Tibial artery (tissue), 4 donors: ENCODE measurements at regions not wholly inside any gene's neighbourhood (a gene's known extent, or its start where the extent isn't known, plus 50 kb on each side); places are given as distances from the start of the nearest gene placed in this dataset.

Experiments used
- DNase-seq, 2 donors: peaks; one replicate each; pipeline ENCODE4 v3.0.0-alpha.2; 2019
- H3K27ac ChIP-seq, 2 donors: fragments of 200-600 bp; sonication (generic) in 1 of 2; 1 replicate in 1 of 2; 2 replicates in 1 of 2; pipeline ENCODE4 v1.5.1; 2018 to 2019; ENCODE audit warnings: mild to moderate bottlenecking in 1 of 2
- H3K27me3 ChIP-seq, 2 donors: fragments of 200-600 bp; sonication (generic) in 1 of 2; one replicate each; pipeline versions ENCODE4 v1.5.1 to v1.6.0; 2016 to 2019
- H3K36me3 ChIP-seq, 3 donors: fragments of 200-600 bp; sonication (generic) in 2 of 3; one replicate each; pipeline ENCODE4 v1.5.1; 2016 to 2019; ENCODE audit warnings: mild to moderate bottlenecking in 2 of 3
- H3K4me1 ChIP-seq, 4 donors: fragments of 200-600 bp; sonication (generic) in 2 of 4; 1 replicate in 3 of 4; 2 replicates in 1 of 4; pipeline ENCODE4 v1.5.1; 2016 to 2019
- H3K4me3 ChIP-seq, 2 donors: fragments of 200-600 bp; sonication (generic) in 1 of 2; 1 replicate in 1 of 2; 2 replicates in 1 of 2; pipeline ENCODE4 v1.5.1; 2018 to 2019; ENCODE audit warnings: mild to moderate bottlenecking in 2 of 2
- H3K9me3 ChIP-seq, 3 donors: fragments of 200-600 bp; sonication (generic) in 1 of 3; one replicate each; pipeline ENCODE4 v1.5.1; 2016 to 2019
- CTCF ChIP-seq, 2 experiments: fragments of 200-600 bp in 1 of 2; fragments of 450-650 bp in 1 of 2; IDR thresholded peaks; one replicate each; pipeline ENCODE4 v1.5.1; 2017 to 2019; ENCODE audit warnings: antibody characterized with exemption in 2 of 2, mild to moderate bottlenecking in 1 of 2, moderate library complexity in 1 of 2
- intact Hi-C: fragments of 100-400 bp; cut with DNase I; formaldehyde crosslinking; loops from one replicate; pipeline ENCODE4 v1.15.0; 2023; ENCODE audit warnings: low total_unique reads

GRCh38 chr9:90999425-91000397 is 198.1 kb downstream of the SYK start:
- no peaks in the 10 kb centered on the region for H3K9me3 ChIP-seq
- TF ChIP-seq CTCF (IDR thresholded peaks at IDR 0.05) = no peak
- no peaks in the 10 kb centered on the region for H3K27me3 ChIP-seq
- H3K36me3 ChIP-seq = no peaks in the 10 kb centered on the region
- H3K27ac ChIP-seq = no peak overlapping the region
- no peak overlapping the region for H3K4me3 ChIP-seq
- intact Hi-C loops = no loop called here
- DNase-seq = no peak
- H3K4me1 ChIP-seq = no peaks in the 10 kb centered on the region

GRCh38 chr9:91001146-91001611 is 199.6 kb downstream of the SYK start:
- no peaks in the 10 kb centered on the region for H3K4me1 ChIP-seq
- no peak for TF ChIP-seq CTCF (IDR thresholded peaks at IDR 0.05)
- no peaks in the 10 kb centered on the region for H3K9me3 ChIP-seq
- H3K27ac ChIP-seq = no peak overlapping the region
- intact Hi-C loops = no loop called here
- H3K36me3 ChIP-seq = no peaks in the 10 kb centered on the region
- H3K4me3 ChIP-seq = no peak overlapping the region
- no peaks in the 10 kb centered on the region for H3K27me3 ChIP-seq
- no peak for DNase-seq

- DNase-seq = no peak
- Histone ChIP-seq H3K27me3 (no peaks in the 10 kb centered on the region), H3K27ac (no peak overlapping the region), H3K9me3 (no peaks in the 10 kb centered on the region), H3K4me3 (no peak overlapping the region), H3K4me1 (no peaks in the 10 kb centered on the region), H3K36me3 (no peaks in the 10 kb centered on the region)
- no peak for TF ChIP-seq CTCF (IDR thresholded peaks at IDR 0.05)
- intact Hi-C loops = no loop called here
Measured at GRCh38 chr9:91004484-91004883, 202.9 kb downstream of the SYK start.

GRCh38 chr9:91004992-91005391 is 203.4 kb downstream of the SYK start:
- intact Hi-C loops = no loop called here
- no peaks in the 10 kb centered on the region for H3K9me3 ChIP-seq
- H3K27ac ChIP-seq = no peak overlapping the region
- no peaks in the 10 kb centered on the region for H3K27me3 ChIP-seq
- no peaks in the 10 kb centered on the region for H3K4me1 ChIP-seq
- DNase-seq = no peak
- TF ChIP-seq CTCF (IDR thresholded peaks at IDR 0.05) = no peak
- H3K36me3 ChIP-seq = no peaks in the 10 kb centered on the region
- H3K4me3 ChIP-seq = no peak overlapping the region

- intact Hi-C loops = no loop called here
- DNase-seq = no peak
- TF ChIP-seq CTCF (IDR thresholded peaks at IDR 0.05) = no peak
Measured at GRCh38 chr9:91006046-91006445, 204.4 kb downstream of the SYK start.

More at GRCh38 chr9:91006046-91006445, 204.4 kb downstream of the SYK start:
- Histone ChIP-seq H3K27me3 (no peaks in the 10 kb centered on the region), H3K36me3 (no peaks in the 10 kb centered on the region), H3K27ac (no peak overlapping the region), H3K4me1 (no peaks in the 10 kb centered on the region), H3K4me3 (no peak overlapping the region), H3K9me3 (no peaks in the 10 kb centered on the region)
